Stimulated activated CD4-positive, alpha-beta T cell treated with anti-CD3 and anti-CD28 coated beads, Interleukin-1b, Interleukin-23, amount 100 ng/mL, for 4 hours (primary cell): ENCODE measurements at regions not wholly inside any gene's neighbourhood (a gene's known extent, or its start where the extent isn't known, plus 50 kb on each side); places are given as distances from the start of the nearest gene placed in this dataset.

Experiments
- DNase-seq, 2 donors: peaks; one replicate each; pipeline ENCODE4 v3.0.0-alpha.2; 2020; ENCODE audit warnings: low read depth in 2 of 2

DNA sequence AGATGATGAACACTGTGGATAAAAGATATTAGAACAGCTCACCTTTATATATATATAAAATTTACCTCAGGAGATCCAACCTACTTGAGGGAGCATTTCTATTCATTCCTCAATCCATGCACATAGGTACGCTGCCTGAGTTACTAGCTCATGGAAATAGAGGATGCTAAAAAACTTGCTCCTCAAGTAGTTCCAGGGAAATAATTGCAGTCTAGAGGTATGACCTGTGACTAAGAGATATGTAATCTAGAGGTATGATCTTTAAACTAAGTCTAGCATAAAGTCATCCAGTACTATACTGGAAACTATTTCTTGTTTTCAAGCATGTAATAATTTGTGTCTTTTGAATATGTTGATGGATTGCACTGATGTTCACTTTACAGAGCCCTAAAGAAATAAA, 471.2 kb downstream of the TAF11L14 start:
- no peak for DNase-seq

DNA sequence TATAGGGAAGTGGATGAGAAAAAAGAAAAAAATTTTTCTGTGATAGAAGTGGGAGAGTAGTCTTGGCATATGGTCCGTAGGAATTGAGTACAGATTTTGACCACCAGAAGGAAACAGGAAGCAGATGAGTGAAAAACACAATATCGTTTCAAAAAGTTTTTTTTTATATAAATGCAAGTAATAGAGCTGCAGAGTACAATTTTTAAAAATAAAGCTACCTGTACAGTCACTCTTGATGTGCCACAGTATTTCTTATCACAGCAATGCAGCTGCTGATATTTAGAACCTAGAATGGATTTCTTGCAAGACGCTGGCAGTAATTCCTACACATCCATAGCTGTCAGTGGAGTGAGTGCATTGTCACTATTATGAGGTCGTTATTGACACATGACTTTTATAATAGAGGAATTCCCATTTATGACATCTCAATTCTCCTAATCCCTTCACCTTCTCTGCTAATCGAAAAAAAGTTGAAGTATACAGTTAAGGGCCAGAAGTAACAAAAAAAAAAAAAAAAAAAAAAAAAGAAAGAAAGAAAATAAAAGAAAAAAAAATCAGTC, 477.7 kb downstream of the TAF11L14 start:
- DNase-seq: no peak

DNA sequence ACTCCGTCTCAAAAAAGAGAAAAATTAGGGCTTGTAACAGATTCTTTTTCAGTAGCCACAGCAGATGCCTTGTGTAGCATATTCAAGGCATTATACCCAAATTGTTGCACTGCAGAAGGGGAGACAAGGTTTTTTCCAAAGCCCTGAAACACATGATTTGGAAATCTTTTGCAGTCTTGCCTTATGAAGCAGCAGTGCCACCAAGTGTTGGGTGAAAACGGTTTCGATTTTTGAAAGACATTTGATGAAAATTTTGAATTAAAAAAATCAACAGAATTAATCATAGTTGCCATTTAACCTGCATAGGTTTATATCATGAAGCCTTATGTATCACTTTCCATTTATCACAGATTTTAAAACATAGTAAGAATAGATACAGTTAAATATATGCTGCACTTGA, 479.5 kb downstream of the TAF11L14 start:
- DNase-seq: no peak

DNA sequence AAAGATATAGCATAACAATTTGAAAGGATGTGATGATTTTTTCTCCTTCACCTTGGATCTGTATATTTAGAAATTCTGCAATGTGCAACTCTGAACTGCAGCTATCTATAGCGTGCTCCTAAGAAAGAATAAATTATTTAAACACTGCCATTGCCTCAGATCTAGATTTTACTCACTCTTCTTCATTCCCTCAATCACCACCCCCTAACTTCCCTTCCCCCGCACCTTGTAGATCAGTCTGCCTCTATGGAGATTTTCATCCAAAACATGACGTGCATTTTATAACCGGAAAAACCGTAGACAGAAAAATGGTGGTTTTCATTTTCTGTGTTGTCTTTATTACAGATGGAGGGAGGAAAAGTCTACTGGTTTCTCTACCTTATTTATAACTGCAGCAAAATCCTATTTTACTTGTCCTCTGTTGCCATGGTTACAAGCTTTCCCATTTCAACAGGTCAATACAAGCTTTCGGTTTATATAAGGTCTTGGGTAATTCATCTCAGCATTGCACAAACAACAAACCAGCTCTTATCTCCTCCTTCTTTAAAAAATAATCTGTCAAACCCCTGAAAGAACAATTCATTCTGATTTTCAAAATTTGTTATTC, 480.0 kb downstream of the TAF11L14 start:
- DNase-seq: no peak

DNA sequence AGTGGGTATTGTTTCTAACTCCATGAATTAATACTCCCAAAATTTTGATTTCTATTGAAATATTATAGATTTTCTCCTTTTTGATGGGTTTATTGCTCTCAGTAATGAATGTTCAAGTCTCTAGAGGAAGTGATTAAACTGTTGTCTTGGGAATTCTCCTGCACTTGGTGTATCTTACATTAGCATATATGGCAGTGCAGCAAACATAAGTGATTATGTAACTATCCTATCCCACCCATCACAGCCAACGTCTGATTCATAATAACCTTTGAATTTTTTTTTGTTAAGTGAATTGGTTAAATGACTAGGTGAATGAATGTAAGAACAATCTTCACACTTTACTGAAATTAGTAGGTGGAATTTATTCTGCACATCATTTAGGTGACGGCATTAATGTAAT, 483.7 kb downstream of the TAF11L14 start:
- no peak for DNase-seq

DNA sequence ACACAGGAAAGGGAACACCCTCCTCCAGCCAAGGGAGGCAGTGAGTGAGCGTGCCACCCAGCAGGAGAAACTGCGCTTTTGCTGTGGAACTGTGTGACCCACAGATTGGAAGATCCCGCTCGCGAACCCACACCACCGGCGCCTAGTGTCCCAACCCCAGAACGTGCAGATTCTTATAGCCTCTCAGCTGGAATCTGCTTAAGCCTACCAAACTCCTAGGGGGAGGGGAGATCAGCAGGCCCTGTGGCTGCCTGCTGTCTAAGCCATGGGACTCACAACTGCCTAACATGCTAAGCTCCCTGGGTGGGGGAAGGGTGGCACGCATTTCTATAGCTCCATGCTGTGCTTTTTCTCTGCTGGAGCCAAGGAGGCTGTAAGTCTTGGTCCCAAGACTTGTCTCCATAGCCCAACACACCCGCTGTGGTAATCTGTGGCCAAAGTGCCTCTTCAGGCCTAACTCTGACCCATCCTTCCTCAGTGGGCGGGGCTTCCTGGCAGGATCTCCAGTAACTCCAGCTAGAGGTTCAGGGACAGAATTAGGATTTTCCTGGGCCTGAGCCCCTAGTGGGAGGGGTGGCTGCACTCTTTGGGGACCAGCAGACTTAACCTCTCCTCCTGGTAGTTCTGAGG, 485.0 kb downstream of the TAF11L14 start:
- no peak for DNase-seq

DNA sequence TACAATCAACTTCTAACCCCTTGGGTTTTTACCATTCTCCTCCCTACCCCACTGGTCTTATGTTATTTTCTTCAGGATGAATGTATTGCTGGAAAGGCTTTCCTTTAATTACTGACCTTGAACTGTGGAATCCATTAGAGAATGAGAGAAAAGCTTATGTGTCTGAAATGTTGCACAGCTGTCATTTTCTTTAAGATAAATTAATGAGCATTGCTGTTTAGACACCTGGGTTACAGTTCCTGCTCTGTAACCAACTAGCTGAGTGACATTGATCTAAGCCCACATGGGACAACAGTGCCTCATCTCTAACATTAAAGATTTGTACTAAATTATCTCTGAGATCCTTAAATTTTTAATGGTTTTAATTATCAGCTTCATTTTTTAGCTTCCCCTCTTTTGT, 507.0 kb downstream of the TAF11L14 start:
- no peak for DNase-seq

DNA sequence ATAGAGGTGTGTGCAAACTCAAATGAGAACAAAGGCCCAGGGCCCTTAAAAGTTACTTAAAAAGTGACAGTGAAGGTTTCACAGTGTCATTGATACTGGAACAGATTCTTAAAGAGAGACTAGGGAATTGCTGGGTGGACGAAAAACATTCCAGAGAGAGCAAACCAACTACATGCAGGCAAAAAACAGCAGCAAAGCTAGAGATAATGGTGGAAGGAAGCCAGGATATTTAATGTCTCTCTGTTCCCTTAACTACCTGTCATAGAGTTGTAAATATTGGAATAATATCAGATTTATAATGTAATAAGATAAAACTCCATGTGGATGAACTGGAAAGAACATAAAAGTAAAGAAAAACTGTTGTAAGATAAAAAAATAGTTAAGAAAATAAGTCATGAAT, 508.6 kb downstream of the TAF11L14 start:
- DNase-seq: no peak

DNA sequence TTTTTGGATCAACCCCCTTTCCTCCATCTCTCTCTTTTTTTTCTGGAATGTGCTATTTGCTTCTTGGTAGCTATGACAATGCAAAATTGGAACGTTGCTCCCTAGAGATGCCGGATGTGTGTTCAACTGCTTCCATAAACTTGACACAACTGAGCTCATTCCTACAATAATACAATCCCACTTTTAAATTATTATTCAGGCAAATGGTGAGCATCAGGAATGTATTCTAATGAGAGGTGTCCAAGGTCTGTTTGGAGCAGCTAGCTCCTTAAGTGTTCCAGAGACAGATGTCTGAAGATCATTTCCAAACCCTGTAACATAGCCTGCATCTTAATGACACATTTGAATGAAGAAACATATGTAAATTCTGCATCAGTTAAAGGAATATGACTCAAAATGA, 518.4 kb downstream of the TAF11L14 start:
- DNase-seq: no peak

DNA sequence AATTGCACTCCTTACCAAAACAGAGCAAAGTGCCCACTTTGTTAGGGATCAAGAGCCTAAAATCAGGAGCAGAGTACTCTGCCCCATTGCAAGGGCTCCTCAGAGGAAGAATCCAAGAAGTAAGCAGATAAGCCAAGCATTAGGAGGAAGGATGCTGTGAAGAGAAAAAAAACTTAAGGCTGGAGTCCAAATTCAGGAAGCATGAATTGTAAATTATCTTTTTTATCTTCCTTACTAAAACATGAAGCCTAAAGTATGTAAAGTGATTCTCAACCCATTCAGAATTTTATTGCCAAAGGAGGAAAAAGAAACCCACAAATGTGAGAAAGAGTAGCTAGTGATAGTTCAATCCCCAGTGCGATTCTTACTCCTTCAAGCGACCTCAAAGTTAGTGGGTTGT, 523.9 kb downstream of the TAF11L14 start:
- no peak for DNase-seq

DNA sequence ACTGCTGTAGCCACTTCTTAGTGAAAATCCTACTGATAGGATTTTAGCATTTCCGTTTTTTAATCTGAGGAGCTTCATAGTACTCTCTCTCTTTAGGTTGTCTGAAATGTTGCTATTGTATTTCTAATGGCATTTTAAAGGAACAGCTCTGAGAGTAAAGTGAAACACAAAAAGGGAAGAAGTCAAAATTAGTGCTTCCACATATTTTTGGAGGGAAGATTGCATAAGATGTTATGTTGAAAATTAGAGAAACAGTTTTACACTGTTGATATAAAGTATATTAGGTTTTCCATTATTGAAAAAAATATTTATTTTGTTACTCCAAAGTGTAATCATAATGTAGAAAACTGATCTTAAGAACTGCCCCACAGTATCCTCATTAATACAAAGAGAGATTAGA, 525.1 kb downstream of the TAF11L14 start:
- no peak for DNase-seq

DNA sequence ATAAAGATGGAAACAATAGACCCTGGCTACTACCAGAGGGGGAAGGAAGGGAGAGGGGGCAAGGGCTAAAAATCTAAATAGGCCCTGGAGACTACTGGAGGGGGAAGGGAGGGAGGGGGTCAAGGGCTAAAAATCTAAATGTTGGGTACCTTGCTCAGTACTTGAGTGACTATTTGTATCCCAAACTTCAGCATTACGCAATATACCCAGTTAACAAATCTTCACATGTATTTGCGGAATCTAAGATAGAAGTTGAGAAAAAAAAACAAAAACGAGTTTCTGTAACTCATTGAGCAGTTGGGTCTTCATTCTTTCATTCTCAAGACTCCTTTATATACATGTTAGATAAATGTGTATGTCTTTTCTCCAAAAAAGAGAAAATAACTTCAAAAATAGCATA, 537.4 kb downstream of the TAF11L14 start:
- DNase-seq: no peak

DNA sequence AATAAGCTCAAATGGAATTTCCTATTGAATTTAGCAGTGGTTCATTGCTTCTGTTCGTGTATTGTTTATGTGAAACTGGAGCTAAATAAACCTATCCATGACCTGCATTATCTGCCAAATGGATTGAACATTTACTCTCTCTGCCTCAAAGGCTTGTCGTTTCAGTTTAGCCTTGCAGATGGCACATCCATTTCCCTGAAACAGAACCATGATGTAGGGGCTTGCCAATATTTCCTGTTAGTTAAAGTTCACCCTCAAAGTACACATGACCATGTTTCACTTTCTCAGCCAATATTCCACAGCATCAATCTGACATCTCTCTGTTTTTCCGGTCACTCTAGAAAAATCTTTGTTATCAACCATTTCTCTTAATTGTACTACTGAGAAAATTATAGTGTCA, 545.3 kb downstream of the TAF11L14 start:
- no peak for DNase-seq

DNA sequence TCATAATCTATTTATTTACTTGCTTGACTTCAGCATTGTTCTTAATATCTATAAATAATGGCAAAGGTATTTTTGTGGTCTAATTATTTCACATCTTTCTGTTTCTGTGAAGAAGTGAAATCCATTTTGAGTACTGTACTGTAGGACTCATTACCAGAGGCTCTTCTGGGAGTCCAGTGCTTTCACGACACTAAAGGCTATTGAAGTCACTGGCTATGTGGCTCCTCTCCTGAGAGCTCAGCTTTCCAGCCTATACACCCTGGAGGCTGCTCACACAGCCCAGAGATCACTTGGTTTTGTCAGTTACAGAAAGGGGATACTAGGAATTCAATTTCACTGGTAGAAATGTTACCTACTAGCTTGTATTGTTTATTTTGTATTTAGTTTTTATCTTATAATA, 547.3 kb downstream of the TAF11L14 start:
- no peak for DNase-seq

DNA sequence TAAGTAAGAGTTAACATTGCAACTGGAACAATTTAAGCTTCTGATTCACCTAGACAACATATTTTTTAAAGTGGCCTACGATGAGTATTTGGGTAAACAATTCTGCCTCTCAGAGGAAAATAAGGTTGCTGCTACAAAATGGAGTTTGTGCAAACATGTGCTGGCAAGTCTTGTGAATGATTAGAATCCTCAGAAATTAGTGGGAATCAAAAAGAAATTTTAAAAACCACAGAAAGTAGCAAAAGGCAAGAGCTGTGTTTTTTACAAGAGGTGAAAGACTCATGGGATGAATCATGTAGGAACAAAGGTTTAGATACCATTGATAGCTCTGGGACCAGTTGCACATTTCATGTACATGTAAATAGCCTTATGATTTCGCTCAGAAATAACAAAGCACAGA, 561.6 kb downstream of the TAF11L14 start:
- DNase-seq: no peak

DNA sequence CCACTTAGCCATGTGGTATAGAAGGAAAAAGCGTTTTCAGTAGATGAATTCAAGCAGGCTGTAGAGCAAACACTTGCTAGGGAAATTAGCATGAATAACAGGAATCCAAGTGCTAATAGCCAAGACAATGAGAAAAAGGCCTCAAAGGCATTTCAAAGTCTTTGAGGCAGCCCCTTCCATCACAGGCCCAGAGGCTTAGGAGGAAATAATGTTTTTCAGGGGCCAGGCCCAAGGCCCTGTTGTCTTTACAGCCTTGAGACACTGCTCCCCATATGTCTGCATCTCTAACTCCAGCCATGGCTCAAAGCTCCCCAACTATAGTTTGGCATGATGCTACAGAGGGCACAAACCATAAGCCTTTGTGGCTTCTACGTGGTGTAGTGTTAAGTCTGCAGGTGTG, 563.5 kb downstream of the TAF11L14 start:
- no peak for DNase-seq

DNA sequence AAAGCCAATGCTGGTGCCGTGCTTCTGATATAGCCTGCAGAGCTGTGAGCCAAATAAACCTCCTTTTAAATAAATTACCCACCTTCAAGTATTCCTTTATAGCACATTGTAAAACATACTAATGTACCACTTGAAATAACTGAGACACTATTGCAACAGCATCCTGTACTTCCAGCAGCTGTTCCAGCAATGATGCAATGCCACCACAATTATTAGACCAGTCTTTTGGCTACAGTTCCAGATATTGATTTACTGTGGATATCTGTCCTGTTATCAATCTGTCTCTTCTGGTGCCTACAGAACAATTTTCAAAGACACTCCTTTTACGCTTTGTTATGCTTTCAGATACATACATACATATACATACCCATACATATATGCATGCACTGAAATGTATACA, 567.9 kb downstream of the TAF11L14 start:
- no peak for DNase-seq

DNA sequence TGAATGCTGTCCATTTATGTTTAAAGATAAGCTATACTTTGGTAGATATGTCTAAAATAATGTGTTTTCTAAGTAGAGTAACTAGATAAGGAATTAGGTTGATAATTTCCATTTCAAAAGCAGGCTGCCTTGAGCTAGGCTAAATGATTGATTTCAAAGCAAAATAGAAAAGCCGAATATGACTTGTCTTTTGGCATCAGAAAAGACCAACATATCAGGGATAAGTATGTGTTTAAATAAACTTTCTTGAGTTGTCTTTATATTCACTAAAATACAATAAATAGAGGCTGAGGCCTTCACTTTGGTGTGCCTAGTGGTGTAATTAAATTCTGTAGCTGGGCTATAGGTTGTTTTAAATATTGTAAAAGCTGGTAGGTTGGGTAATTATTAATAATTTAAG, 569.0 kb downstream of the TAF11L14 start:
- DNase-seq: no peak

DNA sequence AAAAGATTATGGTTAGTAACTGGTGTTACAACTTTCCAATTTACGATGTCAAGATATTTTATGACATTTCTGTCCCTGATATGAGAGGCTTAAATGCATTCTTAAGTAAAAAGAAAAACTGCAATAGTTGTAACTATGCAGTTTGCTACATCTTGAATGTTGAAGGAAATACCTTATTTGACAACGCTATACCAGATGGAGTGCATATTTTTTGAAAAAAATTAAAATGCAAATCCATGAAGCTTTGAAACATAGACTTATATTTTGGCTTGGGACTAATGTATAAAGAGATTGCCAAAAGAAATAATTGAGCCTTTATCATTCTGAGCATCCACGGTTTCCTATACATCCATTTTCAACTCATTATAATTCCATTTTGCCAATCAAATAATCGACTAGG, 579.4 kb downstream of the TAF11L14 start:
- DNase-seq: no peak

DNA sequence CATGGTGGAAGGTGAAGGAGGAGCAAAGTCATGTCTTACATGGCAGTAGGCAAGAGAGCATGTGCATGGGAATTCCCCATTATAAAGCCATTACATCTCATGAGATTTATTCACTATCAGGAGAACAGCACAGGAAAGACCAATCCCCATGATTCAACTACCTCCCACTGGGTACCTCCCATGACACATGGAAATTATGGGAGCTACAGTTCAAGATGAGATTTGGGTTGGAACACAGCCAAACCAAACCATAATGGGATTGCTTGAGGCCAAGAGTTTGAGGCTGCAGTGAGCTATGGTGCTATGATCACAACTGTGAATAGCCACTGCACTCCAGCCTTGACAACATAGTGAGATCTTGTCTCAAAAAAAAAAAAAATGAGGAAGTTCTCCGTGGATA, 581.8 kb downstream of the TAF11L14 start:
- no peak for DNase-seq

DNA sequence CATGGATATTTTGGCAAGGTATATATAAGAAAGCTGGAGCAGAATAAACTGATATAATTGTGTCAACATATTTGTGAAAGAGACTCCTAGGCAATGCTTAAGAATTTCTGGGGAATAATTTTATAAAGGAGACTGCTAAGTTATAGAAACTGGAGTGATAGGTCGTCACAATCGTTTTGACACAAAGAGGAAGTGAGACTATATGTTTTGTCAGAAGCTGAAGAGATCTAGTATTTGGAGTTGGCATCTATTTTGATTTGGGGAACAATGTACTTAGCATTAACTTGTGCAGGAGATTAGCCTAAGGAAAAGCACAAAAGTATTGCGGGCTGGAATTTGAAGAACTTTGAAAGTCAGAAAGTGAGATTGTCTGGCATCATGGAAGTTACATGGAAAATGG, 582.5 kb downstream of the TAF11L14 start:
- DNase-seq: no peak

DNA sequence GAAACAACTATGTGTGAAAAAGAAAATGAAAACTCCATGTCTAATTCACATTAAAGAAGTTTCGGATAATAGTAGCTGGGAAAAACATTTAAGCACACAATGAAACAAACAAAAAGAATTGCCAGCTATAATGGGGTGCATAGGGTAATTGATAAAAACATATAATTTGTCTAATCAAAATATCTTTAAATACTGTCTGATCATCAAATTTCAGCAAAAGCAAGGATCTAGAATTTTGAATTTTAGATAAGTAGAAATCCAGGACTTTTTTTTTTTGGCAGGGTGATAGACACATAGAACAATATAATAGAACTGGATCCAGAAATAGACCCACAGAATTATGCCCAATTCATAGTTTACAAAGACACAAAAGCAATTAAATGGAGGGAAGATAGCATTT, 585.0 kb downstream of the TAF11L14 start:
- DNase-seq: no peak

DNA sequence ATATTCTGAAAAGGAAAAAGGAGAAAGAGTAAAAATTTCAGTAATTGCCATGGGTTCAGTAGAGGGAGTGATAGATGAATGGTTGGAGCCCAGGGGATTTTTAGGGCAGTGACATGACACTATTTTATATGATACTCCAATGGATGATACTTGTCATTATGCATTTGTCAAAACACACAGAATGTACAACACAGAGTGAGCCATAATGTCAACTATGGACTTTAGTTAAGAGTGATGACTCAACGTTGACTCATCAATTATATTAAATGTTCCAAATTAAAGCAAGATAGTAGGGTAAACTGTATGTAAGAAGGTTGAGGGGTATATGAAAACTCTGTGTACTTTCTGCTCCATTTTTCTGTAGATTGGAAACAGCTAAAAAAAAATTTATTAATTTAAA, 586.4 kb downstream of the TAF11L14 start:
- DNase-seq: no peak

DNA sequence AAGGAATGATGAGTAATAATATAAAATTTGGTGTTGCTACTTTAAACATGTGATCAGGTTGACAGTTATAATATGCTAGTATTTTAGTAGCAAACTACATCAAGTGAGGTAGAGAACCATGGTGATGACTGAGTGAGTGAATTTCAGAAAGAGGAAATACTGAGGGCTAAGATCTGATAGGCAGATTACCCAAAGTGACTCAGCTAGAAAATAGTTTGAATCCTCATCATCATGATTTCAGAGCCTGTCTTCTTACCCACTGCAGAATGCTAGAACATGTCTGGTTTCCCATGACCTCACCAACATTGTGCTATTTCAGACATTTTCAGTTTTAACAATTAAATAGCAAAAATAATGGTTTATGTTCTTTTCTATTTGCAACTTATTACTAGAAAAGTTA, 602.1 kb downstream of the TAF11L14 start:
- no peak for DNase-seq
